Esophagus (tissue), 2 donors: ENCODE measurements at regions not wholly inside any gene's neighbourhood (a gene's known extent, or its start where the extent isn't known, plus 50 kb on each side); places are given as distances from the start of the nearest gene placed in this dataset.

ENCODE experiments used
- H3K27ac ChIP-seq, 2 donors: one replicate each; pipeline ENCODE4 v1.5.1; 2013; ENCODE audit warnings: low read depth in 2 of 2, mild to moderate bottlenecking in 2 of 2, inconsistent platforms in 1 of 2, low read length in 1 of 2, moderate library complexity in 1 of 2
- H3K27me3 ChIP-seq, 2 donors: one replicate each; pipeline ENCODE4 v1.6.1; 2013; ENCODE audit warnings: low read length in 2 of 2, control low read depth in 1 of 2, mild to moderate bottlenecking in 1 of 2; ENCODE audit not compliant: insufficient read depth in 2 of 2, control insufficient read depth in 1 of 2
- H3K36me3 ChIP-seq, 2 donors: one replicate each; pipeline ENCODE4 v1.6.1; 2013; ENCODE audit warnings: low read length in 1 of 2; ENCODE audit not compliant: control insufficient read depth in 2 of 2, insufficient read depth in 2 of 2
- H3K4me1 ChIP-seq, 2 donors: one replicate each; pipeline ENCODE4 v1.6.1; 2013; ENCODE audit warnings: low read length in 1 of 2; ENCODE audit not compliant: control insufficient read depth in 2 of 2, insufficient read depth in 2 of 2
- H3K4me3 ChIP-seq, 2 donors: one replicate each; pipeline ENCODE4 v1.5.1; 2013; ENCODE audit warnings: low read length in 2 of 2, mild to moderate bottlenecking in 2 of 2, low read depth in 1 of 2, moderate library complexity in 1 of 2
- H3K9me3 ChIP-seq, 2 donors: one replicate each; pipeline ENCODE4 v1.6.1; 2013; ENCODE audit warnings: mild to moderate bottlenecking in 2 of 2, low read depth in 1 of 2, low read length in 1 of 2, moderate library complexity in 1 of 2; ENCODE audit not compliant: control insufficient read depth in 2 of 2, insufficient read depth in 1 of 2
- WGBS, 2 donors: extraction: QIAGEN DNeasy Blood & Tissue Kit; methylation state at CpG; one replicate each; pipeline ENCODE4 v1.1.7; 2013; 5-methylcytosine and 5-hydroxymethylcytosine counted together
- donor health status: healthy with polysubstance abuse.
- donor health status: Bipolar disorder and iron deficiency.

GRCh38 chr12:131351319-131352028 is 359.4 kb upstream of the SFSWAP start:
- Histone ChIP-seq H3K36me3 (no peaks in the 10 kb centered on the region), H3K27me3 (no peaks in the 10 kb centered on the region), H3K9me3 (peaks cover 2 to 3% of the 10 kb centered on the region in 2 donors), H3K4me1 (peaks cover 0 to 2% of the 10 kb centered on the region in 2 donors), H3K27ac (no peak overlapping the region), H3K4me3 (no peak overlapping the region)
- WGBS, 2 donors, result 84 to 93% methylated on average over 5 of the region's 5 CpGs

- WGBS, 2 donors, result 91 to 92% methylated on average over 21 of the region's 21 CpGs
- Histone ChIP-seq H3K9me3 (peaks cover 2 to 3% of the 10 kb centered on the region in 2 donors), H3K4me3 (no peak overlapping the region), H3K27me3 (peaks cover 0 to under 1% of the 10 kb centered on the region in 2 donors), H3K4me1 (peaks cover 0 to 2% of the 10 kb centered on the region in 2 donors), H3K36me3 (no peaks in the 10 kb centered on the region), H3K27ac (no peak overlapping the region)
Measured at GRCh38 chr12:131352296-131352900, 358.5 kb upstream of the SFSWAP start.

GRCh38 chr12:131353376-131353775 is 357.5 kb upstream of the SFSWAP start:
- 72% methylated on average over 2 of the region's 2 CpGs for WGBS, 2 donors
- H3K27ac ChIP-seq, result no peak overlapping the region
- peaks cover 0 to 3% of the 10 kb centered on the region in 2 donors for H3K9me3 ChIP-seq
- H3K4me1 ChIP-seq, result peaks cover 0 to 2% of the 10 kb centered on the region in 2 donors
- H3K27me3 ChIP-seq, result peaks cover 0 to 3% of the 10 kb centered on the region in 2 donors
- no peaks in the 10 kb centered on the region for H3K36me3 ChIP-seq
- H3K4me3 ChIP-seq, result no peak overlapping the region

- Histone ChIP-seq H3K27me3 (peaks cover 0 to 3% of the 10 kb centered on the region in 2 donors), H3K9me3 (peaks cover 0 to 3% of the 10 kb centered on the region in 2 donors), H3K27ac (no peak overlapping the region), H3K4me3 (no peak overlapping the region), H3K36me3 (no peaks in the 10 kb centered on the region), H3K4me1 (peaks cover 0 to 2% of the 10 kb centered on the region in 2 donors)
- WGBS, 2 donors, result 54 to 60% methylated on average over 6 of the region's 6 CpGs
Measured at GRCh38 chr12:131353826-131354225, 357.1 kb upstream of the SFSWAP start.

DNA sequence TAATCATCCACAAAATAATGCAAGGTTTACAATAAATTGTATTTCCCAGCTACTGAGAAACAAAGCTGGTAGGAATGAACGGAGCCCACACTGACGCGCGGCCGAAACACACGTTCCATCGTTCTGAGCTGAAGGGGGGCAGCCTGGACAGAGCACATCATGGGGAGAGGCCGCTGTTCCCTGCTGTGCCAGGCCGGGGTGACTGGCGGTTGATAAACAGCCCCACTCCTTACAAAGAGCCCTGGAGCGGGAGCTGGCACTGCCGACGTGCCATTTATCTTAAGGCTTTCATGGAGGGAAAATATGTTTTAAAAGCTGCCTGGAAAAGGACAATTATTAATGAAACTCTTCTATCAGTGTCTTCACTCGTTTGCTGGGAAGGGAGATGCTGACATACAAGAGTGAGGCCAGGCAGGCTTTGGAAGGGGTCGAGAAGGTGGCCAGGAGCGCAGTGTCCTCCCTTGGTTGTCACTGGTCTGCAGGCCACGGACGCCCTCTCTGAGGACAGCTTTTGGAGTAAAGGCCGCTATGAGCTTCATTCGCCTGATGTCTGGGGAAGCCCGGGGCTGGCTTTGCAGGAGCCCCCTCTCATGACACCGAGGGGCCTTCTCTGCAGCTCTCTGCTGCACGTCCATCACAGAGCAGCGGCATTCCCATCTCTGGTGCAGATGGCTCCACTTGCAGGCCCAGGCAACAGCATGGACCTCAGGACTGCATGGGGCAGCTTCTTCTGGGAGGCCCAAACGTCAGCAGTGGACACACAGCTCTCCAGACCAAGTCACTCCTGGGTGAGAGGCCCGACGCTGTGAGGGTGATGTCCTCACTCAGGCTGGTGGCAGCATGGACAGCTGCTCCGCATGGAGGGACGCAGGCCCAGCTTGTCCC is 355.3 kb upstream of the SFSWAP start:
- H3K27me3 ChIP-seq, result peaks cover 0 to 3% of the 10 kb centered on the region in 2 donors
- H3K36me3 ChIP-seq, result no peaks in the 10 kb centered on the region
- H3K4me1 ChIP-seq, result no peaks in the 10 kb centered on the region
- no peak overlapping the region for H3K4me3 ChIP-seq
- 82 to 84% methylated on average over 29 of the region's 29 CpGs for WGBS, 2 donors
- peaks cover 0 to 3% of the 10 kb centered on the region in 2 donors for H3K9me3 ChIP-seq
- H3K27ac ChIP-seq, result no peak overlapping the region

DNA sequence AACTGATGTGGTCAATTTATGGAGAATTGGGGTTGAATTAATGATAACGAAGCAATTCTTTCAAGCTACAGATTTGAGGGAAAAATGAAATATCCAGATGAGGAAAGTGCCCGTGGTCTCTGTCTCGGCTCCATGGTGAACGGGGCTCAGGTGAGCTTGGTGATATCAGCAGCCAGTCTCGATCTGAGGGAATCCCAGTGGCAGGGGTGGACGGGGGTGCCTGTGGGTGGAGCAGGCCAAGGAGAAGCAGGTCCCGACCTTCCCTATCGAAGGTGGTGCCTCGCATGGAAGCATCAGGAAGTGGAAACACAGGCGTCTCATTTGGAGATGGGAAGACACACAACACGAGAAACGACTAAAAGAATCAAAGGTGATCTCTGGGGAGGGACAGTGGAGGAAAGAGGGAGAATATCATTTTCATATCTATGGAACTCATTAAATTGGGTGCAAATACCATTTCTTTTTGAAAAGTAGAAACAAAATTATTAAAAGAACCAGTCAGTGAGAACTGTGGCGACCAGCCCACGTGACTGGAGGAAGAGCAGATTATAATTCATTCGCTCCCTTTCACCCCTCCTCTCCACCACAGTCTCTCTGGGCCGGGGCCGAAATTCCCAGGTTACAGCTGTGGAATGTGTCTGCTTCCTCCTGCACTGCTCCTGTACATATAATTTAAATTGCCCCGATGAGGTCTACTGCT is 354.3 kb upstream of the SFSWAP start:
- 78 to 81% methylated on average over 18 of the region's 18 CpGs for WGBS, 2 donors
- H3K36me3 ChIP-seq, result no peaks in the 10 kb centered on the region
- no peaks in the 10 kb centered on the region for H3K9me3 ChIP-seq
- H3K27ac ChIP-seq, result no peak overlapping the region
- no peaks in the 10 kb centered on the region for H3K4me1 ChIP-seq
- no peak overlapping the region for H3K4me3 ChIP-seq
- peaks cover 0 to 3% of the 10 kb centered on the region in 2 donors for H3K27me3 ChIP-seq

GRCh38 chr12:131357185-131357747 is 353.6 kb upstream of the SFSWAP start:
- Histone ChIP-seq H3K27ac (no peak overlapping the region), H3K4me1 (no peaks in the 10 kb centered on the region), H3K9me3 (no peaks in the 10 kb centered on the region), H3K27me3 (peaks cover 0 to 3% of the 10 kb centered on the region in 2 donors), H3K36me3 (no peaks in the 10 kb centered on the region), H3K4me3 (no peak overlapping the region)
- WGBS, 2 donors, result 84 to 86% methylated on average over 9 of the region's 9 CpGs

GRCh38 chr12:131357920-131358319 is 353.0 kb upstream of the SFSWAP start:
- Histone ChIP-seq H3K4me3 (no peak overlapping the region), H3K9me3 (no peaks in the 10 kb centered on the region)
- WGBS, 2 donors, result 45 to 59% methylated on average over 3 of the region's 3 CpGs

More at GRCh38 chr12:131357920-131358319, 353.0 kb upstream of the SFSWAP start:
- H3K4me1 ChIP-seq, result no peaks in the 10 kb centered on the region
- no peak overlapping the region for H3K27ac ChIP-seq
- H3K36me3 ChIP-seq, result no peaks in the 10 kb centered on the region
- H3K27me3 ChIP-seq, result peaks cover 0 to 3% of the 10 kb centered on the region in 2 donors
